Choroid plexus epithelial cell (primary cell): ENCODE measurements at regions not wholly inside any gene's neighbourhood (a gene's known extent, or its start where the extent isn't known, plus 50 kb on each side); places are given as distances from the start of the nearest gene placed in this dataset.
"Not testable (repeated sequence)": the region's sequence is repeated elsewhere in the genome, so short reads cannot be mapped to it uniquely, and the experiment has no call there.

Source experiments
- DNase-seq: peaks from one replicate; pipeline ENCODE4 v3.0.0-alpha.2; 2010; ENCODE audit warnings: low read depth
- H3K4me3 ChIP-seq: 2 replicates; pipeline ENCODE4 v1.5.1; 2011; ENCODE audit warnings: low read depth, mild to moderate bottlenecking, control low read depth, low read length, moderate library complexity
- CTCF ChIP-seq: conservative IDR thresholded peaks from 2 replicates; pipeline ENCODE4 v1.5.1; 2011; ENCODE audit warnings: low read depth, mild to moderate bottlenecking, control low read depth, inconsistent platforms, low read length, moderate library complexity

GRCh38 chr3:20240154-20240883, 54.3 kb upstream of the SGO1 start:
- TF ChIP-seq CTCF, result no peak
- no peak for DNase-seq
- no peak overlapping the region for H3K4me3 ChIP-seq

- H3K4me3 ChIP-seq, DNase-seq: not testable (repeated sequence)
Observed at GRCh38 chr3:20238199-20238598, 52.2 kb upstream of the SGO1 start.

- H3K4me3 ChIP-seq, result no peak overlapping the region
- DNase-seq, result no peak
- TF ChIP-seq CTCF, result no peak
Observed at GRCh38 chr3:20236603-20237002, 50.6 kb upstream of the SGO1 start.
